Cardiac muscle cell (in vitro differentiated cells and primary cell): ENCODE measurements at regions not wholly inside any gene's neighbourhood (a gene's known extent, or its start where the extent isn't known, plus 50 kb on each side); places are given as distances from the start of the nearest gene placed in this dataset.
"Not testable (repeated sequence)": the region's sequence is repeated elsewhere in the genome, so short reads cannot be mapped to it uniquely, and the experiment has no call there.

Source experiments
- DNase-seq, 2 donors: peaks; one replicate each; pipeline versions ENCODE4 v3.0.0 to v3.0.0-alpha.2; 2010 to 2017; ENCODE audit warnings: low read depth in 1 of 2, low spot score in 1 of 2
- H3K27ac ChIP-seq: fragments of 200-600 bp; sonication (generic); 2 replicates; pipeline ENCODE4 v1.5.1; 2016
- H3K27me3 ChIP-seq: fragments of 200-600 bp; sonication (generic); 2 replicates; pipeline ENCODE4 v1.6.0; 2016; ENCODE audit warnings: control low read depth
- H3K36me3 ChIP-seq: fragments of 200-600 bp; sonication (generic); 2 replicates; pipeline ENCODE4 v1.5.1; 2016; ENCODE audit warnings: control low read depth
- H3K4me1 ChIP-seq: fragments of 200-600 bp; sonication (generic); 2 replicates; pipeline ENCODE4 v1.8.1; 2017; ENCODE audit warnings: low read depth, mild to moderate bottlenecking, mixed run types
- H3K4me3 ChIP-seq: fragments of 200-600 bp; sonication (generic); 2 replicates; pipeline ENCODE4 v1.5.1; 2016; ENCODE audit warnings: mild to moderate bottlenecking
- H3K9me3 ChIP-seq: fragments of 200-600 bp; sonication (generic); 2 replicates; pipeline ENCODE4 v1.5.1; 2017; ENCODE audit warnings: low read depth, mild to moderate bottlenecking, control low read depth
- CTCF ChIP-seq: IDR thresholded peaks from 2 replicates; pipeline ENCODE4 v1.5.1; 2012; ENCODE audit warnings: low read depth, mild to moderate bottlenecking, low read length

GRCh38 chr13:99756281-99756680, 215.3 kb downstream of the ZIC5 start:
- H3K27me3 ChIP-seq: no peaks in the 10 kb centered on the region
- H3K4me1 ChIP-seq: no peaks in the 10 kb centered on the region
- no peak overlapping the region for H3K4me3 ChIP-seq
- H3K36me3 ChIP-seq: no peaks in the 10 kb centered on the region
- no peak for DNase-seq
- no peak overlapping the region for H3K27ac ChIP-seq
- TF ChIP-seq CTCF: no peak
- H3K9me3 ChIP-seq: no peaks in the 10 kb centered on the region

- H3K27ac ChIP-seq, H3K4me3 ChIP-seq, DNase-seq, H3K36me3 ChIP-seq, H3K4me1 ChIP-seq, H3K9me3 ChIP-seq, H3K27me3 ChIP-seq: not testable (repeated sequence)
These were observed 216.8 kb downstream of the ZIC5 start for GRCh38 chr13:99754750-99755149.

GRCh38 chr13:99752373-99752772, 219.2 kb downstream of the ZIC5 start:
- no peak overlapping the region for H3K4me3 ChIP-seq
- no peaks in the 10 kb centered on the region for H3K9me3 ChIP-seq
- H3K27me3 ChIP-seq: no peaks in the 10 kb centered on the region
- peaks cover 2% of the 10 kb centered on the region for H3K4me1 ChIP-seq
- H3K36me3 ChIP-seq: no peaks in the 10 kb centered on the region
- H3K27ac ChIP-seq: no peak overlapping the region
- no peak for TF ChIP-seq CTCF
- no peak for DNase-seq

GRCh38 chr13:99751517-99752199, 219.9 kb downstream of the ZIC5 start:
- no peak for DNase-seq
- no peak overlapping the region for H3K27ac ChIP-seq
- no peak overlapping the region for H3K4me3 ChIP-seq
- H3K4me1 ChIP-seq: peaks cover 10% of the 10 kb centered on the region
- no peaks in the 10 kb centered on the region for H3K36me3 ChIP-seq
- H3K9me3 ChIP-seq: no peaks in the 10 kb centered on the region
- TF ChIP-seq CTCF: no peak
- H3K27me3 ChIP-seq: no peaks in the 10 kb centered on the region

- Histone ChIP-seq H3K27me3 (no peaks in the 10 kb centered on the region), H3K27ac (no peak overlapping the region), H3K9me3 (no peaks in the 10 kb centered on the region), H3K4me1 (peaks cover 17% of the 10 kb centered on the region), H3K4me3 (no peak overlapping the region), H3K36me3 (no peaks in the 10 kb centered on the region)
- TF ChIP-seq CTCF: no peak
- no peak for DNase-seq
These were observed 220.6 kb downstream of the ZIC5 start for GRCh38 chr13:99750951-99751350.

GRCh38 chr13:99749271-99750019, 222.1 kb downstream of the ZIC5 start:
- no peak for TF ChIP-seq CTCF

More at GRCh38 chr13:99749271-99750019, 222.1 kb downstream of the ZIC5 start:
- peaks cover 32% of the 10 kb centered on the region for H3K4me1 ChIP-seq
- H3K36me3 ChIP-seq: no peaks in the 10 kb centered on the region
- H3K4me3 ChIP-seq: no peak overlapping the region
- no peaks in the 10 kb centered on the region for H3K9me3 ChIP-seq
- H3K27me3 ChIP-seq: no peaks in the 10 kb centered on the region
- no peak for DNase-seq
- no peak overlapping the region for H3K27ac ChIP-seq
